GM21423 (cell line): ENCODE measurements at regions not wholly inside any gene's neighbourhood (a gene's known extent, or its start where the extent isn't known, plus 50 kb on each side); places are given as distances from the start of the nearest gene placed in this dataset.
"Not testable (repeated sequence)": the region's sequence is repeated elsewhere in the genome, so short reads cannot be mapped to it uniquely, and the experiment has no call there.

Source experiments
- ATAC-seq: cut with Tn5 transposase; IDR thresholded peaks from one replicate; pipeline ENCODE4 v1.9.1; 2021; ENCODE audit warnings: mild to moderate bottlenecking, moderate library complexity; ENCODE audit not compliant: unreplicated experiment

GRCh38 chr4:34932591-34932990, 1311.7 kb downstream of the ARAP2 start:
- no peak for ATAC-seq

GRCh38 chr4:34935739-34936138, 1308.6 kb downstream of the ARAP2 start:
- ATAC-seq: no peak

- no peak for ATAC-seq
Observed at GRCh38 chr4:34939073-34939472, 1305.2 kb downstream of the ARAP2 start.

- ATAC-seq: no peak
Observed at GRCh38 chr4:34943741-34944386, 1300.5 kb downstream of the ARAP2 start.

DNA sequence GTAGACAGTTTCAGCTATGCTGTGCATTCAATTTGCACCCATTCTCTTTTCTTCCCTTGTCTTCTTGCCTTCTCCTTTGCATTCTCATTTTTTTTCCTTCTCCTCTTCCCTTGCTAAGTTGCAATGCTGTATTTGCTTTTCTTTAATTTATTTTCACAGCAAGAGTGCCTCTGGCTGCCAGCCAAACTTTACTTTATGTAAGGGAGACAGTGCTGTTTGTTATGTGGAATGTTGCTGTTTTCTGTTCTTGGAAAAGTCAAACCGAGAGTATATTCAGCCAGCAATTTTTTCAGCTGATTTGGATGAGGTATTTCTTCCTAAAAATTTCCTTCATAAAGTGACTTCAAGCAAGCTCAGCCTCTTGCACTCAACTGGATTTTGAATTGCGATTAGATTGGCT, 1293.4 kb downstream of the ARAP2 start:
- no peak for ATAC-seq

- no peak for ATAC-seq
Observed at GRCh38 chr4:34953145-34953799, 1291.0 kb downstream of the ARAP2 start.

DNA sequence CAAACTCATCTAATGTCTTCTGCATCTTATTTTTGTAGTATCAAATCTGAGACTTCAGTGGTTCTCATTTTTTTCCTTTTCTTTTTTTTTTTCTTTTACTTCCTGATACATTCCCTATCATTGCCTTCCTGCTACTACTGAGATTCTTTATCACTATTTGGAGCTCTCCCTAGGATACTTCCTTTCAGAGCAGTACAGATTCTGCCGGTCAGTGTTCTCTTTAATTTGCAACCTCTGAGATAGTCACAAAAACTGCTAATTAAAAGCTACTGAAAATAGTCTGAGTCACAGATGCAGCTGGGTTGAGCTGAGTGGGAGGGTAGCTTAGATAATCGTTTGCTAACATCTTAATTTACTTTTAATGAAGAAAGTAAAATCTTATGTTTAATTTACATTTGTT, 1279.7 kb downstream of the ARAP2 start:
- ATAC-seq: no peak

GRCh38 chr4:34972189-34972588, 1272.1 kb downstream of the ARAP2 start:
- ATAC-seq: no peak

GRCh38 chr4:34973650-34974312, 1270.5 kb downstream of the ARAP2 start:
- ATAC-seq: no peak

DNA sequence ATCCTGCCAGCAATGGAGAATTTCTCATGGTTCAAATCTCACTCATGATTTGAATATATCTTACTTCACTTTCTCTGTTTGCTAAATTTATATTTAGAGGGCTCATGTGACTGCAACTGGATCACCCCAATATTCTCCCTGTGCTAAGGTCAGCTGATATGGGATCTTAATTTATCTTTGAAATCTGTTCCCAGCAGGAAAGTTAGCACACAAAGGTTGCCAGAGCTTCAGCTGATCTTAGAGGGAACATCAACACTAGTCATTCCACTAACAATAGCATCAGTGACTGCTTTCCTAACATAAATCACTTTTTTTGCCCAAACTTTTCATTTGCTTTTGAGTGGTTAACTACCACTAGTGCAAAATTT, 1270.0 kb downstream of the ARAP2 start:
- ATAC-seq: no peak

- ATAC-seq: not testable (repeated sequence)
Observed at GRCh38 chr4:35021222-35021621, 1223.1 kb downstream of the ARAP2 start.

GRCh38 chr4:35025152-35025834, 1219.0 kb downstream of the ARAP2 start:
- no peak for ATAC-seq

- no peak for ATAC-seq
Observed at GRCh38 chr4:35038079-35038805, 1206.1 kb downstream of the ARAP2 start.

DNA sequence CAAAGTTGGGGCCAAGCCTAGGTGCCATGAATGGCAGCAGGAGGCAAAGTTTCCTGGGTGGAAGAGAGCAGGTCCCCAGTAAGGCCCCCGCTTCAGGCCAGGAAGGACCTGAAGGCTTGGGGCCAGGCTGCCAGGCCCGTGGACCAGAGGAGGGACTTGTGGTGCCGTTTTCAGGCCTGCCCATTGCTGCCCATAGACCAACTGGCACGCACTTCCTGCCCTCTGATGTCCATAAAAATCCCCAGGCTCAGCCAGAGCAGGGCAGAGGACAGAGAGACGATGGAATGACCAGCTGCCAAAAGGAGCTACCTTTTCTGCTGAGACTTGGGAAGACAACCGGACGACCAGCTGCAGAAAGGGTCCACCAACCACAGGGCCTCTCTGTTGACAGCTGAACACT, 1205.5 kb downstream of the ARAP2 start:
- no peak for ATAC-seq

- no peak for ATAC-seq
Observed at GRCh38 chr4:35052546-35052945, 1191.8 kb downstream of the ARAP2 start.

- ATAC-seq: no peak
Observed at GRCh38 chr4:35063031-35063570, 1181.2 kb downstream of the ARAP2 start.

DNA sequence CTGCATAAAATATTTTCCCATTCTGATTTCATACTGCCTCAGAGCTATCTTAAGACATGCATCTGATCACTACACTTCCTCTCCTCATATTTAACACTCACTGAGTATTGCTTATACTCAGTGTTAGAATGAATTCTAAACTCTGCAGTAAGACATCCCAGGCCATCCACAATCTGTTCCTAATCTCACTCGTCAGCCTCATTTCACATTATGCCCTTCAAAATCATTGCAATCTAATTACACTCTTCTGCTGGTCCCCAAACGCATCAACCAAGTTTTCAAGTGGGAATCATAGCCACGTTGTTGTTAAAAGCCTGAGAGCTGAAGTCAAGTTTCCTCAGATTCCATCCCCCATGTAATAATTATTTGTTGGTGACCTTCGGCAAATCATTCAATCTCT, 1177.9 kb downstream of the ARAP2 start:
- no peak for ATAC-seq

GRCh38 chr4:35080799-35081198, 1163.5 kb downstream of the ARAP2 start:
- no peak for ATAC-seq

DNA sequence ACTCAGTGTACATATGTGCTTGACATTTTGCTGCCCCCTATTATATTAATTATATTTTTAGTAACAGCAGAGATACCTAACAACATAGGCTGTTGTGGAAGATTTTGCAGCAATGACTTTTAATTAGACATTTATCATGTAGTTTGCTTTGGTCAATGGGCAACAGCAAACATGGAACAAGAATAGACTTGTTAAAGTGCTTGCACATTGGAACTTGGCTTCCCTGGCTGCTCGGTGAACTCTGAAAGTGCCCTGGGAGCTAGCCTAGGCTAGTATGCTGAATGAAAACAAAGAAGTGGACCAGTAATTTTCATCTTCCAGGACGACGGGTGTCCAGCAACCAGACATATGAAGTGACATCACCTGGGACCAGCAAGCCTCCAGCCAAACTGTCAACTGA, 1157.1 kb downstream of the ARAP2 start:
- no peak for ATAC-seq

DNA sequence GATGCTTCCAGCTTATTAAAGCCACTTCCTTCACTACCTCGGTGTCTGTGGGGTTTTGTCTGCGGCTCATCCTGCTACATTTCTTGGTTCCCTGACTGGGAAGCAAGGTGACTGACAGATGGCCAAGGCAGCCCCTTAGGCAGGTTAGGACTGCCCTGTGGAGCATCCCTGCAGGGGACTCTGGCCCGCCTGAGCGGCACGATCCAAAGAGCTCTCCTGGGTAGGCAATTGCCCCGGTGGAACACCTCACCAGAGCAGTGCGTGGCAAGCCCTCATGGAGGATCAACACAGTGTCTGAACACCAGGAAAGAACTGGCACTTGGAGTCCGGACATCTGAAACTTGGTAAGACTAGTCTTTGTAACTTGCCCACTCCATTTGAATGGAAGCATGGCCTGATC, 1143.4 kb downstream of the ARAP2 start:
- ATAC-seq: no peak

- no peak for ATAC-seq
Observed at GRCh38 chr4:35102066-35102465, 1142.2 kb downstream of the ARAP2 start.
